OCI-LY7 (cell line): ENCODE measurements at regions not wholly inside any gene's neighbourhood (a gene's known extent, or its start where the extent isn't known, plus 50 kb on each side); places are given as distances from the start of the nearest gene placed in this dataset.

Experiments
- BruUV-seq: library from RNA; stranded (reverse); fragments of 400-500 nt; replicated peaks from 2 replicates; lab custom pipeline; 2021; lab: Mats Ljungman, UMichigan
- CTCF ChIA-PET: fragments of 300-600 bp; sonication (Branson Sonifier 250); formaldehyde crosslinking; loops from one replicate; lab custom pipeline; 2022; ENCODE audit warnings: antibody characterized with exemption; ENCODE audit not compliant: unreplicated experiment; lab: Charles Lee
- POLR2A ChIA-PET: fragments of 300-600 bp; sonication (Branson Sonifier 250); formaldehyde crosslinking; loops from one replicate; lab custom pipeline; 2022; ENCODE audit warnings: antibody characterized with exemption; lab: Charles Lee
- DNase-seq: peaks from one replicate; pipeline ENCODE4 v3.0.0-alpha.2; 2015; ENCODE audit warnings: low spot score
- H2AFZ ChIP-seq: fragments of 200-600 bp; sonication (generic), shearing (Covaris generic); 2 replicates; pipeline ENCODE4 v1.6.1; 2014; ENCODE audit warnings: mild to moderate bottlenecking, antibody characterized with exemption, low read length, moderate library complexity
- H3K27ac ChIP-seq: fragments of 200-600 bp; sonication (generic); 2 replicates; pipeline ENCODE4 v1.5.1; 2014; ENCODE audit warnings: mixed run types, low read depth, mild to moderate bottlenecking, moderate library complexity, low read length, inconsistent platforms; ENCODE audit not compliant: poor library complexity, severe bottlenecking
- H3K36me3 ChIP-seq: fragments of 200-600 bp; sonication (generic); 2 replicates; pipeline ENCODE4 v1.6.1; 2014; ENCODE audit warnings: mild to moderate bottlenecking, antibody characterized with exemption, low read length, moderate library complexity, mixed read lengths; ENCODE audit not compliant: insufficient read depth
- H3K4me1 ChIP-seq: fragments of 200-600 bp; sonication (generic); 2 replicates; pipeline ENCODE4 v1.5.1; 2014; ENCODE audit warnings: mild to moderate bottlenecking, low read length; ENCODE audit not compliant: insufficient read depth, poor library complexity, severe bottlenecking
- H3K4me2 ChIP-seq: fragments of 200-600 bp; sonication (generic); 2 replicates; pipeline ENCODE4 v1.6.1; 2014; ENCODE audit warnings: mild to moderate bottlenecking, low read length
- H3K4me3 ChIP-seq: fragments of 200-600 bp; sonication (generic); 2 replicates; pipeline ENCODE4 v1.5.1; 2014; ENCODE audit warnings: mild to moderate bottlenecking, low read depth, low read length; ENCODE audit not compliant: poor library complexity, severe bottlenecking
- H3K79me2 ChIP-seq: fragments of 200-600 bp; sonication (generic); 2 replicates; pipeline ENCODE4 v1.6.1; 2016; ENCODE audit warnings: low read depth, mild to moderate bottlenecking, low read length, moderate library complexity, mixed read lengths; ENCODE audit not compliant: insufficient read depth
- H3K9me2 ChIP-seq: fragments of 200-600 bp; sonication (generic); 2 replicates; pipeline ENCODE4 v1.6.1; 2016; ENCODE audit warnings: mild to moderate bottlenecking, low read length, mixed read lengths; ENCODE audit not compliant: insufficient read depth
- H3K9me3 ChIP-seq: fragments of 200-600 bp; sonication (generic); 2 replicates; pipeline ENCODE4 v1.6.1; 2014; ENCODE audit warnings: mild to moderate bottlenecking, mixed run types, low read length, mixed read lengths
- H4K20me1 ChIP-seq: fragments of 200-600 bp; sonication (generic); 2 replicates; pipeline ENCODE4 v1.6.1; 2014; ENCODE audit warnings: mild to moderate bottlenecking, antibody characterized with exemption, low read length, moderate library complexity, mixed read lengths; ENCODE audit not compliant: insufficient read depth
- EZH2phosphoT487 ChIP-seq: fragments of 200-600 bp; sonication (generic); IDR thresholded peaks from 2 replicates; pipeline ENCODE4 v1.6.1; 2018; ENCODE audit warnings: low read depth, borderline replicate concordance, mild to moderate bottlenecking, mixed run types, antibody characterized with exemption, low read length, moderate library complexity, mixed read lengths
- intact Hi-C: fragments of 100-400 bp; cut with micrococcal nuclease; formaldehyde crosslinking; loops from one replicate; pipeline ENCODE4 v1.10.0; 2022; ENCODE audit not compliant: unreplicated experiment
- TF ChIP-seq, protein P1 (sequence below): fragments of 200-600 bp; sonication (generic); conservative IDR thresholded peaks from 2 replicates; pipeline ENCODE4 v1.5.1; 2014; ENCODE audit warnings: mild to moderate bottlenecking, antibody characterized with exemption, low read length, moderate library complexity, mixed read lengths

DNA sequence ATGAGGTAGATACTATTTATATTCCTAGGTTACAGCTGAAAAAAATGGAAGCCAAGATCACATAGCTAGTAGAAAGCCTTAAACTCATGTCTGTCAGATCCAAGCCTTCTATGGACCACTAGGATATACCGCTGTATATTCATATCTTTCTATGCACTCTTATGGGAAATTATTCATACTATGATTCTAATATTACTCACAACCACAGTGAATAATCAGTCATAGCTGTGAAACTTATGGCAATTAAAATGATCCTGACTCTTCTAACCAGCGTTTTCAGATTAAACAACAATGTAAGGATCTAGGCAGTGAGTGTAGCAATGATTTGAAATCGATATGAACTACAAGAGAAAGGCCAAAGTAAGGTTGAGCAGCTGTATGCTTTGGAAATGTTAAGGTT, 111.0 kb downstream of the RASGEF1B start:
- no peaks in the 10 kb centered on the region for H3K9me2 ChIP-seq
- H3K79me2 ChIP-seq: no peaks in the 10 kb centered on the region
- ChIA-PET POLR2A (interaction anchor here (0.7 to 0.9 kb wide), 2 partner anchors 34 to 35 kb away, joined by 3 read pairs; no protein-coding TSS in a partner anchor), CTCF (no interaction called here)
- no peak overlapping the region for H3K4me3 ChIP-seq
- no peak overlapping the region for H3K27ac ChIP-seq
- no peak for DNase-seq
- intact Hi-C loops: no loop called here
- H3K9me3 ChIP-seq: no peaks in the 10 kb centered on the region
- TF ChIP-seq, protein P1, sequence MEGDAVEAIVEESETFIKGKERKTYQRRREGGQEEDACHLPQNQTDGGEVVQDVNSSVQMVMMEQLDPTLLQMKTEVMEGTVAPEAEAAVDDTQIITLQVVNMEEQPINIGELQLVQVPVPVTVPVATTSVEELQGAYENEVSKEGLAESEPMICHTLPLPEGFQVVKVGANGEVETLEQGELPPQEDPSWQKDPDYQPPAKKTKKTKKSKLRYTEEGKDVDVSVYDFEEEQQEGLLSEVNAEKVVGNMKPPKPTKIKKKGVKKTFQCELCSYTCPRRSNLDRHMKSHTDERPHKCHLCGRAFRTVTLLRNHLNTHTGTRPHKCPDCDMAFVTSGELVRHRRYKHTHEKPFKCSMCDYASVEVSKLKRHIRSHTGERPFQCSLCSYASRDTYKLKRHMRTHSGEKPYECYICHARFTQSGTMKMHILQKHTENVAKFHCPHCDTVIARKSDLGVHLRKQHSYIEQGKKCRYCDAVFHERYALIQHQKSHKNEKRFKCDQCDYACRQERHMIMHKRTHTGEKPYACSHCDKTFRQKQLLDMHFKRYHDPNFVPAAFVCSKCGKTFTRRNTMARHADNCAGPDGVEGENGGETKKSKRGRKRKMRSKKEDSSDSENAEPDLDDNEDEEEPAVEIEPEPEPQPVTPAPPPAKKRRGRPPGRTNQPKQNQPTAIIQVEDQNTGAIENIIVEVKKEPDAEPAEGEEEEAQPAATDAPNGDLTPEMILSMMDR: no peak
- TF ChIP-seq EZH2phosphoT487: no peak
- H3K4me1 ChIP-seq: no peaks in the 10 kb centered on the region
- H3K36me3 ChIP-seq: no peaks in the 10 kb centered on the region
- H3K4me2 ChIP-seq: no peak overlapping the region
- H2AFZ ChIP-seq: no peak overlapping the region
- no TSS peak for BruUV-seq
- no peaks in the 10 kb centered on the region for H4K20me1 ChIP-seq

GRCh38 chr4:81359207-81359606, 112.5 kb downstream of the RASGEF1B start:
- Histone ChIP-seq H3K4me3 (no peak overlapping the region), H2AFZ (no peak overlapping the region), H3K79me2 (no peaks in the 10 kb centered on the region), H3K9me2 (no peaks in the 10 kb centered on the region), H3K27ac (no peak overlapping the region), H3K4me2 (no peak overlapping the region), H3K36me3 (no peaks in the 10 kb centered on the region), H3K9me3 (no peaks in the 10 kb centered on the region), H3K4me1 (no peaks in the 10 kb centered on the region), H4K20me1 (no peaks in the 10 kb centered on the region)
- no peak for TF ChIP-seq EZH2phosphoT487
- TF ChIP-seq, protein P1: no peak
- CTCF ChIA-PET: no interaction called here
- intact Hi-C loops: no loop called here
- no peak for DNase-seq
- BruUV-seq: no TSS peak
- POLR2A ChIA-PET: no interaction called here

DNA sequence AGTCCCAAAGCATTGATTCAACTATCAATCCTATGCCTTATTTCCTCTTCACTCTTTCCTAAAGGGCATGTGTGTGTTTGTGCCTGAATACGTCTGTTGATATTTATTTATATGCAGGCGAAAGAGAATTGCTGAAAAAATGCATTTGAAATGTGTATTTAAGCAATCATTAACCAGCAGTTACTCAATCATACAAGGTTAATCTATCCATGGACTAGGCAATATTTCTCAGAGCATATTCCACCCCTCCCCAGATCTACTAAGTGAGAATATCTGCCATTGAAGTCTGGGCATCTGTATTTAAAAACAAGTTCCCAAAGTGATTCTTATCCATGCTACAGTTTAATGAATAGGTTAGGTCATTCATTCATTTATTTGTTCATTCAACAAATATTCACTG, 113.6 kb downstream of the RASGEF1B start:
- POLR2A ChIA-PET: interaction anchor here (0.5 to 1.0 kb wide), 2 partner anchors 307 to 1035 kb away, joined by 3 read pairs; no protein-coding TSS in a partner anchor
- H3K27ac ChIP-seq: no peak overlapping the region
- no peak for TF ChIP-seq EZH2phosphoT487
- TF ChIP-seq, protein P1: no peak
- H3K9me2 ChIP-seq: no peaks in the 10 kb centered on the region
- no peaks in the 10 kb centered on the region for H3K79me2 ChIP-seq
- no peaks in the 10 kb centered on the region for H3K9me3 ChIP-seq
- H3K36me3 ChIP-seq: no peaks in the 10 kb centered on the region
- no peak for DNase-seq
- H3K4me1 ChIP-seq: no peaks in the 10 kb centered on the region
- BruUV-seq: no TSS peak
- H3K4me3 ChIP-seq: no peak overlapping the region
- H2AFZ ChIP-seq: no peak overlapping the region
- CTCF ChIA-PET: no interaction called here
- intact Hi-C loops: no loop called here
- H3K4me2 ChIP-seq: no peak overlapping the region
- no peaks in the 10 kb centered on the region for H4K20me1 ChIP-seq
